HPDE6-E6E7 (cell line): ENCODE measurements at regions not wholly inside any gene's neighbourhood (a gene's known extent, or its start where the extent isn't known, plus 50 kb on each side); places are given as distances from the start of the nearest gene placed in this dataset.
A peak's percentile ranks its signal among the peaks of the same experiment; 100 is the strongest.
"Not testable (repeated sequence)": the region's sequence is repeated elsewhere in the genome, so short reads cannot be mapped to it uniquely, and the experiment has no call there.

Source experiments
- DNase-seq: peaks from one replicate; pipeline ENCODE4 v3.0.0; 2011; ENCODE audit warnings: missing footprints; ENCODE audit errors: extremely low spot score

- DNase-seq = no peak
Measured at GRCh38 chr10:89946106-89946505, 244.7 kb downstream of the KIF20B start.

- DNase-seq = no peak
Measured at GRCh38 chr10:89949496-89949895, 248.1 kb downstream of the KIF20B start.

GRCh38 chr10:89952325-89952724, 250.9 kb downstream of the KIF20B start:
- DNase-seq = no peak

- DNase-seq = no peak
Measured at GRCh38 chr10:89952751-89953150, 251.4 kb downstream of the KIF20B start.

GRCh38 chr10:89954061-89954460, 252.7 kb downstream of the KIF20B start:
- DNase-seq = no peak

GRCh38 chr10:89954787-89955566, 253.6 kb downstream of the KIF20B start:
- DNase-seq = no peak

- DNase-seq = no peak
Measured at GRCh38 chr10:89959433-89960110, 258.2 kb downstream of the KIF20B start.

GRCh38 chr10:89963451-89964102, 262.2 kb downstream of the KIF20B start:
- no peak for DNase-seq

- DNase-seq = no peak
Measured at GRCh38 chr10:89966211-89966610, 264.8 kb downstream of the KIF20B start.

- no peak for DNase-seq
Measured at GRCh38 chr10:89973326-89973725, 271.9 kb downstream of the KIF20B start.

- DNase-seq = no peak
Measured at GRCh38 chr10:89975071-89975470, 273.7 kb downstream of the KIF20B start.

- DNase-seq = no peak
Measured at GRCh38 chr10:89975771-89976170, 274.4 kb downstream of the KIF20B start.

GRCh38 chr10:89978081-89978480, 276.7 kb downstream of the KIF20B start:
- DNase-seq = no peak

- no peak for DNase-seq
Measured at GRCh38 chr10:89979726-89980125, 278.3 kb downstream of the KIF20B start.

GRCh38 chr10:89980166-89980565, 278.8 kb downstream of the KIF20B start:
- no peak for DNase-seq

GRCh38 chr10:89981891-89982290, 280.5 kb downstream of the KIF20B start:
- no peak for DNase-seq

GRCh38 chr10:89985446-89985845, 284.1 kb downstream of the KIF20B start:
- DNase-seq = no peak

GRCh38 chr10:89988361-89988760, 287.0 kb downstream of the KIF20B start:
- DNase-seq = not testable (repeated sequence)

GRCh38 chr10:89992575-89992974, 291.2 kb downstream of the KIF20B start:
- no peak for DNase-seq

- peak; percentile 79 for DNase-seq
Measured at GRCh38 chr10:90007226-90007625, 305.8 kb downstream of the KIF20B start.

- DNase-seq = not testable (repeated sequence)
Measured at GRCh38 chr10:90011281-90011680, 309.9 kb downstream of the KIF20B start.

GRCh38 chr10:90018819-90019218, 317.4 kb downstream of the KIF20B start:
- no peak for DNase-seq

- no peak for DNase-seq
Measured at GRCh38 chr10:90020506-90020905, 319.1 kb downstream of the KIF20B start.
